GM20000 (cell line): ENCODE measurements at regions not wholly inside any gene's neighbourhood (a gene's known extent, or its start where the extent isn't known, plus 50 kb on each side); places are given as distances from the start of the nearest gene placed in this dataset.
"Not testable (repeated sequence)": the region's sequence is repeated elsewhere in the genome, so short reads cannot be mapped to it uniquely, and the experiment has no call there.

ENCODE experiments used
- DNase-seq: peaks from one replicate; pipeline ENCODE4 v3.0.0; 2012; ENCODE audit warnings: low spot score
- CTCF ChIP-seq: IDR thresholded peaks from 2 replicates; pipeline ENCODE4 v1.5.1; 2012; ENCODE audit warnings: mild to moderate bottlenecking, control low read depth; ENCODE audit errors: extremely low read depth, missing control alignments

- no peak for TF ChIP-seq CTCF
- DNase-seq, result no peak
Observed at GRCh38 chr11:47928426-47928825, 51.9 kb upstream of the PTPRJ start.

- DNase-seq, result no peak
- no peak for TF ChIP-seq CTCF
Observed at GRCh38 chr11:47924184-47924691, 56.1 kb upstream of the PTPRJ start.

GRCh38 chr11:47923667-47924066 lies 56.7 kb upstream of the PTPRJ start:
- TF ChIP-seq CTCF, result no peak
- no peak for DNase-seq

- not testable (repeated sequence) for DNase-seq
Observed at GRCh38 chr11:47921080-47921555, 59.2 kb upstream of the PTPRJ start.

- no peak for TF ChIP-seq CTCF
- no peak for DNase-seq
Observed at GRCh38 chr11:47918882-47919495, 61.4 kb upstream of the PTPRJ start.

GRCh38 chr11:47918370-47918690 lies 62.0 kb upstream of the PTPRJ start:
- no peak for TF ChIP-seq CTCF
- no peak for DNase-seq

GRCh38 chr11:47917599-47918369 lies 62.6 kb upstream of the PTPRJ start:
- DNase-seq, result no peak

More at GRCh38 chr11:47917599-47918369, 62.6 kb upstream of the PTPRJ start:
- TF ChIP-seq CTCF, result no peak
